ENCODE measurements at regions not wholly inside any gene's neighbourhood (a gene's known extent, or its start where the extent isn't known, plus 50 kb on each side); places are given as distances from the start of the nearest gene placed in this dataset.
A peak's percentile ranks its signal among the peaks of the same experiment; 100 is the strongest.

DNA sequence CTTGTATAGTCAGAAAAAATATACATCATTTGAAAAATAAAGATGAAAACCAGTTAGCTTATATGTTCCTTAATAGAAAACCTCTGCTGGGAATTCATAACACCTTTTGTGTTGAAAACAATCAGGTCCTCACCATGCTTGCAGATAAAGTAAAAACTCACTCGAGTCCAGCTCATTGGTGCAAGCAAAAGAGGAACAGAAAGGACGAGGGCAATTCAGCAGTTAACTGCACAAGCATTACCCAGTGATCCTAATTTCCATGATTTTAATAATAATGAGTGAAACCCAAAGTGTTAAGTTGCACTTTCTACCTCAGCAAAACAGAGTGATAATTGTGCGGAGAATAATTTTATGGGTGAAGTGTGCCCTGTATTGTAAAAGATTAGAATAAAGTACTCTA, 839.9 kb downstream of the BCL11A start:
- no peak for FAIRE-seq

DNA sequence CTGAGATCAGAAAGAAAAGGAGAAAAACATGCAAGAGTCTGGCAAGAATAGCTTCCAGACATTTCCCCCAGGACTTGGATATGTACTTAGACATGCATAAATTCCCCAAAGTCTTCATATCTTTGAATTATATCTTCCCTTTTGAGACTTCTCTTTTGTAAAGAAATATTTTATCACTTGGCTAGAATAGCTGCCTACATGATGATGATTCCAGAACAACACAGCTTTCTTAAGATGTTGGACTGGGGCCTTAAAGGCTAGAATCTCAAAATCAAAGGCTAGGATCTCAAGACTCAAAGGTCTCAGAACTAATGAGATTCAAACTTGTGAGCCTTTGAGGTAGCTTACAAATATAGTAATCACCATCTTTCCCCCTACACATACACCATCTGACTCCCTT, 842.3 kb downstream of the BCL11A start:
- FAIRE-seq = no peak

DNA sequence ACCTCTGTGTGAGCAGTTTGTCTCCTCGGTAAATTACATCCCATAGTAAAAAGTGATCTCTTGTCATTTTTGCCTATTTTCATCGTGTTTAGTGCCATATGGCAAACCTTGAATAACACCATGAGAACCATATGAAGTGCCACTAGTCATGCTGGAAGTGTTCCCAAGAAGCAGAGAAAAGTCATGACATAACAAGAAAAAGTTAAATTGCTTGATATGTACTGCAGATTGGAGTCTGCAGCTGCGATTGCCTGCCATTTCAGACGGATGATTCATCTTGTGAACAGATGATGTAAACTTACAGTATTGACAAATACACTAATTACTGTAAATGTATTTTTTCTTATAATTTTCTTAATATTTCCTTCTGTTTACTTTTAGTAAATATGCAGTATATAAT, 846.7 kb downstream of the BCL11A start:
- FAIRE-seq = no peak

DNA sequence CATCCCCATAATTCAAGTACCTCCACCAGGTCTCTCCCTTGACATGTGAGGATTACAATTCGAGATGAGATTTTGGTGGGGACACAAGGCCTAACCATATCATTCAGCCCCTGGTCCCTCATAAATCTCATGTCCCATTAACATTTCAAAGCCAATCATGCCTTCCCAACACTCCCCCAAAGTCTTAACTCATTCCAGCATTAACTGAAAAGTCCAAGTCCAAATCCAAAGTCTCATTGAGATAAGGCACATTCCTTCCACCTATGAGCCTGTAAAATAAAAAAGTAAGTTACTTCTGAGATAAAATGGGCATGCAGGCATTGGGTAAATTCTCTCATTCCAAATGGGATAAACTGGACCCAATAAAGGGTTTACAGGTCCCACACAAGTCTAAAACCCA, 849.7 kb downstream of the BCL11A start:
- FAIRE-seq = no peak

DNA sequence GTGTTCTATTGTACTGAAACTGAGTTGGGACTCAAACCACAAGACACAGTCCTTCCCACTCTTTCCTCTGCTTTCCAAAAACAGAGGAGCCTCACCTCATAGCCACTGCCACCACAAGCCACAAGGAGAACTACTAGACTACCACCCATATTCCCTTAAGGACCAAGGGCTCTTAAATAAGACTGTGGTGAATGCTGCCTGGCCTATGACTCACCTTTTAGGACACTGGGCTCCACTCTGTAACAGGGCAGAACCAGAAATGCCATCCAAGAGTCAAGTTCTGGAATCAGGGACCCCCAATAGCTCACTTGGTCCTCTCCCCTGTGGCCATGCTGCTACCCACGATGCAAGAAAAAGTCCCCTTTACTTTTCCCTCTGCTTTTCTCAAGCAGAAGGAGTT, 851.4 kb downstream of the BCL11A start:
- no peak for FAIRE-seq

DNA sequence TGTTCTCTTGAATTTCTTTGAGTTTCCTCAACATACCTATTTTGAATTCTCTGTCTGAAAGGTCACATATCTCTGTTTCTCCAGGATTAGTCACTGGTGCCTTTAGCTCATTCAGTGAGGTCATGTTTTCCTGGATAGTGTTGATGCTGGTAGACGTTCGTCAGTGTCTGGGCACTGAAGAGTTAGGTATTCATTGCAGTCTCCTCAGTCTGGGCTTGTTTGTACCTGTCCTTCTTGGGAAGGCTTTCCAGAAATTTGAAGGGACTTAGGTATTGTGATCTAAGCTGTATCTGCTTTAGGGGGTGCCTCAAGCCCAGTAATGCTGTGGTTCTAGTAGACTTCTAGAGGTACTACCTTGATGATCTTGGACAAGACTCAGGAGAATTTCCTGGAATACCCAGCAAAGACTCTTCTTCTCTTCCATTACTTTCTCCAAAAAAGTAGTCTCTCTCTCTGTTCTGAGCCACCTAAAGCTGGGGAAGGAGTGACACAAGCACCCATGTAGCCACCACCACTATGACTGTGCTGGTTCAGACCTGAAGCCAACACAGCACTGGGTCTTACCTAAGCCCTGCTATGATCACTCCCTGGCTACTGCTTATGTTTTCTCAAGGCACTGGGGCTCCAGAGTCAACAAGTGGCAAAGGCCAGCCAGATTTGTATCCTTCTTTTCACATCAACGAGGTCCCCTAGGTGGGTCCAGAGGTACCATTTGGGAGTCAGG, 852.0 kb downstream of the BCL11A start:
- FAIRE-seq = no peak

DNA sequence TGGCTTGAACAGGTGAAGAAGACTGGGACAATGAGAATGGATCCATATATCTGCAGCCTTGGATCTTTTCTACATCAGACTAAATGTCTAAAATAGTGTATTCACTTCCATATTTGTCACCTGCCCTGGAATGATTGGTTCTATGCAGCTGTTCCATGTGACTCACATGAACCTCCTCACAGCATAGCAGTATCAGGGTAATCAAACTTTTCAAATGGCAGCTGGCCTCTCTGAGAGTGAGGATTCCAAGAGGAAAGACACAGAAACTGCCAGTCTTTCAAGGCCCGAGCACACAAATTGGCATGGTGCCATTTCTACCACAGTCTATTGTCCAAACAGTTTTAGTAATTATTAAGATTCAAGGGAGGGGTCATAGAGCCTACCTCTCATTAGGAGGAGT, 859.3 kb downstream of the BCL11A start:
- no peak for FAIRE-seq

DNA sequence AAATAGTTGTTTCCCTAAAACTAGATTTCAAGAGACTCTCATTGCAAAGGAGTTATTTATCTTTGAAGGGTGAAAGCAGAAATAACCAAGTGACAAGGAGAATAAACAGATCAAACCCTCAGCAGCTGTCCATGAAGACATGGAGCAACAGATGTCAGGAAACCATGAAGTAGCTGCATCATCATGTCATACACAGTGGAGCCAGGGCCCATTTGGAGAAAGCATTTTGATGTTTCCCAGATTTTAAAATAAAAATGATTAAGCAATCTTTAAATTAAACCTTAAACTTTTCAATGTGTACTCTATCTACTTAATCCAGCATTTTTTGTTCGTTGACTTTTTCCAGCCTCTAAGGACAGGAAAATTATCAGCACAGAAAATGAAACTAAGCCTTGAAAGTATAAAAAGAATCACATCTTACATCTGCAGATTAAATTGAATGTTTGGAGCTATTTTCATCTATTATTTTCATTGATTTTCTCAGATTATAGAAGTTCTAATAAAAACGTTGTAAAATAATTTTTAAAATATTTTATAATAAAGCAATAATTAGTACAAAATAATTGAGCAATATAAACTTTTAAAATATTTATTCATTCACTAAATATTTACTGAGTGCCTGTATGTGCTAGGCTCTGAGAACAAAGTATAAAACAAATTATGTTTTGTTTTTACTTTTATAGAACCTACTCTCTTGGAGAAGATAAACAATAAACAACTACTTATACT, 860.1 kb downstream of the BCL11A start:
- FAIRE-seq = no peak

DNA sequence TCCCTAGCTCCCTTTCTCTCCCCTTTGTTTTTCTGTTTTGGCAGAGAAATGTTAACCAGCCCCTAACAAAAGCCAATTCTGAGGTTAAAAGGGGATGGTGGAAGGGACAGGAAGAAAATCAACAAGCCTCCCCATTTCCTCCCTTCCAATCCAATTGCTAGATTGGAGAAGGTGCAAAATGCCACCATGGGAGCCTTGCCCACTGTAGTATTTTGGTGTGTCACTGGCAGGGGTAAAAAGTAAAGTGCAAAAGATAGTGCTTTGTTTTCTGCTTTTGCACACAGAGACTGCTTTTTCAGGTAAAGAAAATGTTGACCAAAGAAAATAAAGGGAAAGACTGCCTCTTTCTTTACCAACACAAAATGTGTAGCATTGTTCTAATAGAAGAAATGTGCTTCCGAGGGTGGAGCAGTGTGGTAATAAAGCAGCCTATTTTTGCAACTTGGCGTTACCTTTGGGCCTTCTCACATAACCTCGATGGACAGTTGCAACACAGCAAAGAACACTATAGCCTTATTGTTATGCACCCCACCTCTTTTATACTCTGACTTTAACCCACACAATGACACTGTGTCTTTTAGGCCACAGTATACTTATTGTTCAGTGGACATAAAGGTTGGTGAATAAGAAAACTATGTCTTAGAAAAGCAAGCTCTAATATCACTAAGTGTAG, 861.8 kb downstream of the BCL11A start:
- FAIRE-seq = no peak

DNA sequence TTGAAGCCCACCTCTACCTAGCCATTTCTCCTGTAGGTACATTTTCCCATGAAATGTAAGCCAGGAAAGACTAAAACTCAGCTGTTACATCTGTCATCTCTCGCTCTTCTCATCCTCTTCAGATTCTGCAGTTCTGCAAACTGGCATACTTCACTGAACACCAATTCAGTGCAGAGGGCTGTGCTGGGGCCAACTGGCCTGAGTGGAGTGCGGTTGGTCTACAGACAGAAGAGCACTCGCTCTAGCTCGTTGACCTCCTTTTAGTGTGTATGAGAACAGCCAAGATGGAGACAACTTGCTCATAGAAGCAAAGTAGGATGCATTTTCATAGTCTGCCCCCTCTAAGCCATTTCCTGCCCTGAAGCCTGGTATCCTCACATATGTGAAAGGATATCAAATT, 862.6 kb downstream of the BCL11A start:
- FAIRE-seq = no peak

DNA sequence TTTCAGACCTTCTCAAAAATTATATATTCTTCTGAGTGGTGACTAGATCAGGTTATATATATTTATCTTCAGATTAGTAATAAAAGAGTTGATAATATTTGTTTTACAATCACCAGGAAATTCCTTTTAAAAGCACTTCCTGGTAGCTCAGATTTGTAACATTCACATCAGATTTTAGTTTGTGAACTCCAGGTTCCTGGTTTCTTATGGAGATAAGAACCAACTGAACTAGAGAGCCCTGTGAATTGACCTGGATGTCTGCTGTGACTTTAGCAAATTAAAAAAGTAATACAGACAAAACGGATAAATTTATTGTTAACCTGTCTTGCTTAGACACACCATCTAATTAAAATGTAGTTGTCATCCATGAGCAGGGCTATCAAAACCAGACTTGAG, 868.7 kb downstream of the BCL11A start:
- FAIRE-seq = no peak

DNA sequence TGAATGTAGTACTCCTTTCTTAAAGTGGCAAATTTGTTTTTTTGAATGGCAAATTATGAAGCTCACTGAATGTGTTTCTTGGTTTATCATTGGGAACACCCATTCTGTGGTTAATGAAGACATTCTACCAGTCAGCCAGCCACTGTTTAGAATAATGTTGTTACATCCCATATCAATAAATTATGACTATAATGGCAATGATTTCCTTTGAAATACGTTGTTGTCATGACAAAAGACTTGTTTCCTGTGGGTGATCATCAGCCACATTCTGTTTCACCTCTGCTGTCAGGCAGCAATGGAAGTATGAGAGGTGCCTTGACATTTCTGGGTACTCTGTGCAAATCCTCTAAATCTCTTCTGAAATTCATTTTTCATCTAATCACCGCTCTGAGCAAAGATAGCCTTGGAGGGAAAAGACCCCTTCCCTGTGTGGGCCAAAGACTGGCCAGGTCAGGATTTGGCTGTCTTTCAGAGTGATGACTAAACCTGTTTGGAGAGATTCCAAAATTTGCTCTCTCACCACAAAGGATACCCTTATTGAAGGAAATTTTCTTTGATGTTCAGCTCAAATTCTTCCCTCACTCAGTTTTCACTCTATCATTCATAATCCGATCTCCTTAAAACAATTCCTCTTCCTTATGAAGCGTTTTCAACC, 869.2 kb downstream of the BCL11A start:
- no peak for FAIRE-seq

DNA sequence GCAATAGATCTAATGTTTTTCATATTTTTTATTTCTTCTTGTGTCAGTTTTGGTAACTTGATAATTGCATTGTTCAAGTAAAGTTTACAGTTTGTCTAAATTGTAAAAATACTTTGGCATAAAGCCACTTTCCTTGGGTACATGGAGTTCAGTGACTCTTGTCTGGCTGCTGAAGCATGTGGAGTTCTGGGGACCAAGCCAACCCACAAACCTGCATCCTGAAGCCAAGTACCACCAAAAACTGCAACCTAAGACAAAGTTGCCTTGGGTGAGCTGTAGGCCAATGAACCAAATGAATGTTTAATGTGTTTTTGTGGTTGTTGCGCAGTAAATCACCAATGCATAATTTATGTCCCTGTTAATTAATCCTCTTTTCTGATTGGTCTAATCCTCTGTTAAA, 872.6 kb downstream of the BCL11A start:
- no peak for FAIRE-seq

DNA sequence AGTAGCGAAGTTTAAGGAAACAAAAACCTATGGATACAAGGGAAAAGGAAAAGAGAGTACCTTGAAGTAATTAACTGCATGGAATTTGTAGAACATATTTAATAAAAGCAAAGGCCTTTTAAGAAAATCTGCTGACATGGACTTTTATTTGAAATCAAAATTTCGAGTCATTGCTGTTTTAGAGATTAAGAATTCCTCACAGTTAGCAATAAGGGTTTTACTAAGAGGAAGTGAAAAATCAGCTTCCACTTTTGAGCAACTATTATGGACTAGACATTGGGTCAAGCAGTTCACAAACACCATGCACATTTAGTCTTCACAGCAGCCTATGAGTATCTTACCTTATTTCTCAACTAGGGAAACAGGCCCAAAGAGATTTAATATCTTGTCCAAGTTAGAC, 876.3 kb downstream of the BCL11A start:
- FAIRE-seq = no peak

DNA sequence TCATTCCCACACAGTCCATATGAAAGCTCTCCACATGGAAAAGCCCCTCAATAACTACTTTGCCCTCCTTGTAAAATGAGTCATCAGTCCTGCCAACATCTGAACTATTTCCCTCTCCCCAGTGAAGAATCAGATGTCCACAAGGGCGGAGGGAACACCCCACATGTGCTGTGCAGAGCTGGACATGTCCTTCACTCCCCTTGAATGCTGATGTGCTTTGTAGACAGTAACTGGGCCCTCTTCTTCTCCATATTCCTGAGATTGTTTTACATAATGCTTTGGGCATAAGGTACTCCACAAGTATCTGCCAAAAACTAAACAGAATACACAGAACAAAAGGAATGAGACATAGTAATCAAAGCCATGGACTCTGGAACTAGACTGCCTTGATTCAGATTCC, 879.4 kb downstream of the BCL11A start:
- FAIRE-seq = no peak

DNA sequence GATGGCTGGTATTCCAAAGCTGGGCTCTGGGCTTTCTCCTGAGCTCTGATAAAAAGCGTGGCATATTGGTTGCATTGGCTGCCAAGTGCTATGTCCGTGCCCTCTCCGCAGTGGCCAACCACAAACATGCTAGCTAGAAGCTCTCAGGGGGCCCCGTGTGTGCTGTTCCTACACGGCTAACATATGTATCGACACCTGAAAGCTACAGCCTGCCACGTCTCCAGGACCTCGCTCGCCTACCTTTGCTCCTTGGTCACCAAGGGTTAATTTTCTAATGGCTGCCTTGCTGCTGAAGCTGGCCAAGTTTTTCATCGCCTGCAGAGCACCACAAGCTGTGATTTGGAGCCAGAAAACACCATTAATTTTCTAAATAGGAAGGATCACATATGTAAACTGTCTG, 888.4 kb downstream of the BCL11A start:
- FAIRE-seq = no peak

DNA sequence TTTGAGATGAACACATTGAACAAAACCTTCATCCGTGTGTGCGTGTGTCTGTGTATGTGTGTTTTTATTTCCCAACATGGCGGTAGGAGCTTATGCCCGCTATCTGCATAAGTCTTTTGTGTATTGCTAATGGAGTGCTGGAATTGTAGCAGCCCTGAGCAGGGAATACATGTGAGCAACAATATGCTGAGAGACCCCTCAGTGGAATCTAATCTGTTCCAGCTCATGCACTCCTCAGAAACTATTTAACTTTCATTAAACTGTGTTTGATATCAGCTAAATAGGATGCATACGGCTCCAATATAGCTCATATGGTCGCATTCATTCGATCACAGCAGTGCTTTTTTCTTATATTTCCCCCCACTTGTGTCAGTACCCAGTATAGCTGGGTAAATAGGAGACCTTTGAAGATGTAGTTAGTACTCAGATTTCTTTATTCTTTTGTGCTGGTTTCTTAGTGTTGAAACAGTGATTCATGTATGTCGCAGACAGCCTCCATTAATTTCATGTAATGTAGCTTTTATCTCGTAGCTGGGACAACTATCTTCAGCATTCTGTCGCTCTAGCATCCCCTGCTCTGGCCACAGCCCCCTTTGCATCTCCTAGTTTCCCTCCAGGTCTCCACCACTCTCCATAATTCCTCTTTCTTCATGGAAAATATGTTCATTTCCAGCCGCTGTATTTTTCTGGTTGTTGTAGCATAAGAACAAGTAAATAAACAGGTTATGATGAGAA, 891.2 kb downstream of the BCL11A start:
- FAIRE-seq = no peak

DNA sequence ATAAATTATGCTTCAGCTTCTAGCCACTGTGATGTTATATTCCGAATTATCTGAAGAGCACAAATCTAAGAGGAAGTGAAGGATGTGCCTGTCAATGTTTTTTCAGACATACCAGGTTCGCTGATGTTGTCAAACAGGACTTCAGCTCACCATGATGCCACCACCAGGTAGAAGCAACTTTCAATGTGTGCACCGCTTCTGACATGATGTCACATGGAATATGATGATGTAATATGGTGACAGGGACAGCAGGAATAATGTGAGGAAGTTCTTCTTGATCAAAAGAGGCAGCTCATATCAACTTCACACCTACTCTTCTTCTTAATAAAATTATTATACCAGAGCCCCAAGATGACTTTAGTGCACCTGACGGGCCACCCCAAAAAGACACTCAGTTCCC, 893.2 kb downstream of the BCL11A start:
- FAIRE-seq = no peak

DNA sequence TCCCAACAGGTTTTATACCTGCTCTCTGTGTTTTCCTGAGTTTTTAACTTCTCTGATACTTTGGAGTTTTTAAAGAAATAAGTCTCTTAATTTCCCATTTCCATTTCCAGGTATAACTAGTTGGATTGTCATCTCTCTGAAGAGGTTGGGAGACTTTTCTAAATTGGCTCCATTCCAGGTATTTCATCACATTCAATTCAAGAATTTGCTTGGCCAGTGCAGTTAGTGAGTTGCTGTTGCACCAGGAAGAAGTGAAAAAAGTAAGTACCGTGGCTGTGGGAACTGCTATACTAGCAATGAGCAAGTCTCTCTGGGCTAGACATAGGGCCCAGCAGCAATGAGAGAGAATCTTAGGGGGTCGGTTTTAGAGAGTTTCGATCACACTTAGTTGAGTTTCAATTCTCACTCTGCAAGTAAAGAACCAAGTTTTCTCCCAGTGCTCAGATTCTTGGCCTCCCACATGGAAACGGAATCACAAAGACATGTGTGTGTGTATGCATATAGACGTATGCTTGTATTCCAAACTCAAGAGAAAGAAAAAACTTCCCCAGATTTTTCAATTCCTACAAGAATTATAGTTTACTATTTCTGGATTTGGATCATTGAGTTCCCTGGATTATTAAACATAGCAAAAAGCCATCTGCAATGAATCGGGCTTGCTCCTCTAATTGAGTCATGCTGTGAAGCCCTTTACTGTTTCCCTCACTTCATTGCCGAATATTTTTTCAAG, 894.4 kb downstream of the BCL11A start:
- no peak for FAIRE-seq

DNA sequence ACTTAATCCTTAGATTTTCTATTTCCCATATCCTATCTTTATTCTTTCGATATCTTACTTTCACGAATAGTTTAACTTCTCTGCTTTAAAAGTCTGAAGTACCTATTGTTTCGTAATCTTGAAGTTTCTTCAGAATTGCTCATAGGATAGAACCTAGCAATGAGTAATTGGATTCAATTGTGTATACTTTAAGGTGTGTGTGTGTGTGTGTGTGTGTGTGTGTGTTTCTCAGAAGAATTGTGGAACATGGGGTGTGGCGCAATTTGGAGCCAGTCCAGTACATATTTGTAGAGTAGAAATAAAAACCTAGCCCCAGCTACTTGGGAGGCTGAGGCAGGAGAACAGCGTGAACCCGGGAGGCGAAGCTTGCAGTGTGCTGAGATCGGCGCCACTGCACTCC, 897.6 kb downstream of the BCL11A start:
- peak; percentile 74 for FAIRE-seq

DNA sequence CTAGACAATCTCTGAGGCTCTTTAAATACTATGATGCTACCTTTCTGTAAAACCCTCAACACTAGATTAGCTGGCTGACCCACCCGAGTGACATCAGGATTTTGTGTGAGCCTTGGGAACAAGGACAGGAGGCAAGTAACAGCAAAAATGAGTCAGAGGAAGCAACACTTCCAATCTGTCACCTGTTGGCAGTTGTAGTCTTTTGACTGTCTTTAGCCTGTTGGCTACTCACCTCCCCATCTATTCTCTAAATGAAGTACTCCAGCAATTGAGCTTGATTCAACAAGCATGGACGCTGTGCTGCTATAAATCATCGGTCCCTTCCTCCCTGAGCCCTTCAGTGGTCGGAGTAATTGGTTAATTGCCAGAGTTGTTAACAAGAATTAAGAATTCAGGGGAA, 898.7 kb downstream of the BCL11A start:
- no peak for FAIRE-seq

DNA sequence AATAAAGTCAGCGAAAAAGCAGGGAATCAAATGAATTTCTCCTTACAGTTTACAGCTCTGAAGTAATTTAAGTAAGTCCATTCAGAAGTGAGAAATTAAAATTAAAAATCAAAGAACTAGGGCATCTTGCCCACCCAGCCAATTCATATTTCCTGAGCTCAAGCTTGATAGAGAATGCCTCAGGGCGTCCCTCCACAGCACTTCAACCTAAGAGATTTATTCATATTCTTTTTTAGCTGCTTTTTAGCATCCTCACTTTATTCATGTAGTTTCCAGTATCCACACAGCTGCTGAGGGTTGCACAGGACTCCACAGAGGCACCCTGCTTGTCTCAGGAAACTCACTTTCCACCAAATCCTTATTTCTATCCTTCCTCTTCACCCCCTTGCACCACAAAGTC, 900.3 kb downstream of the BCL11A start:
- no peak for FAIRE-seq
